Activated naive CD8-positive, alpha-beta T cell treated with anti-CD3 and anti-CD28 coated beads, Interleukin-2, amount 50 U/mL, for 24 hours (primary cell): ENCODE measurements at regions not wholly inside any gene's neighbourhood (a gene's known extent, or its start where the extent isn't known, plus 50 kb on each side); places are given as distances from the start of the nearest gene placed in this dataset.

Source experiments
- ATAC-seq: fragments of 150-1000 bp; cut with Tn5 transposase; one replicate; pipeline ENCODE4 v1.10.0; 2021
- DNase-seq: peaks from one replicate; pipeline ENCODE4 v3.0.0; 2021
- H3K27ac Mint-ChIP-seq: one replicate; pipeline ENCODE4 v1.8.0; 2021; ENCODE audit warnings: mild to moderate bottlenecking, mixed read lengths
- H3K27me3 Mint-ChIP-seq: one replicate; pipeline ENCODE4 v1.8.0; 2021; ENCODE audit warnings: mixed read lengths
- H3K36me3 Mint-ChIP-seq: one replicate; pipeline ENCODE4 v1.8.0; 2021; ENCODE audit warnings: low read depth, mixed read lengths
- H3K4me1 Mint-ChIP-seq: one replicate; pipeline ENCODE4 v1.8.0; 2021; ENCODE audit warnings: mixed read lengths
- H3K4me3 Mint-ChIP-seq: one replicate; pipeline ENCODE4 v1.8.0; 2021; ENCODE audit warnings: mild to moderate bottlenecking, moderate library complexity, mixed read lengths
- H3K9me3 Mint-ChIP-seq: one replicate; pipeline ENCODE4 v1.8.0; 2021; ENCODE audit warnings: mixed read lengths

DNA sequence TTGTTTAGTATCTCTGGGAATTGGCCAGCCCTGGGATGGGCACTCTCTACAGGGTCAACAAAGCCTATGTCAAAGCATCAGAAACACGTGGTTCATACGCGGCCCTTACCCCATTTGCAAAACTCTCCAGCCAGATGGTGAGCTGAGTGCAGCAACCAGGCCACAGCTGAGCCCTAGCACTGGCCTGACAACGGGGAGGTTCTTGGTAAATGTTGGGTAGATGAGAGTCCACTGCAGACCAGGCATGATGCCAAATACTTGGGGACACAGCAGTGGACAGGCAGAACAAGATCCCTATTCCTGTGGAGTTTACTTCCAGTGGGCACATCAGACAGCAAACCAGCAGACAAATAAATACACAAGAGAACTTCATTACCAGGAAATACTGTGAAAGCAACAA is 172.1 kb upstream of the SYT13 start:
- Mint-ChIP-seq H3K27me3 (peaks cover 6% of the 10 kb centered on the region), H3K9me3 (no peaks in the 10 kb centered on the region), H3K36me3 (no peaks in the 10 kb centered on the region), H3K27ac (no peak overlapping the region), H3K4me1 (no peaks in the 10 kb centered on the region), H3K4me3 (no peak overlapping the region)
- ATAC-seq: no peak
- DNase-seq: no peak

DNA sequence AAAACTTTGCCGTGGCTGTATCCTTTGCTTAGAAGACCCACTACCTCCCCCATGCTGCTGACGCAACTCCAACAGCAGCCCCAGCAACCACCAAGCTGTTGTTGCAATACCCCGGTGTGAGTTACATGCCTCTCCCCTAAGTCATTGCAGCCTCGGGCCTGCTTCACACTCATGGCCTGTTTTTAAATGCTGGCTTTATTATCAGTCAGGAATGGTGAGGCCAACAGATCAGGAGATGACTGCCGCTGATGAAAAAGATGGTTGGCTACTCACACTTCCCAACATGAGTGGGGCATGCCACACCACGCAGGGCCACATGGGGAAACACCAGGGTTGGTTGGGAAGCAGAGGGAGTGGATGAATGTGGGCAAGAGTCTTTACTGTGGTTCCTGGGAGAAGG is 171.5 kb upstream of the SYT13 start:
- no peaks in the 10 kb centered on the region for H3K36me3 Mint-ChIP-seq
- H3K9me3 Mint-ChIP-seq: no peaks in the 10 kb centered on the region
- peaks cover 6% of the 10 kb centered on the region for H3K27me3 Mint-ChIP-seq
- no peaks in the 10 kb centered on the region for H3K4me1 Mint-ChIP-seq
- ATAC-seq (no peak), DNase-seq (no peak)
- no peak overlapping the region for H3K27ac Mint-ChIP-seq
- no peak overlapping the region for H3K4me3 Mint-ChIP-seq

DNA sequence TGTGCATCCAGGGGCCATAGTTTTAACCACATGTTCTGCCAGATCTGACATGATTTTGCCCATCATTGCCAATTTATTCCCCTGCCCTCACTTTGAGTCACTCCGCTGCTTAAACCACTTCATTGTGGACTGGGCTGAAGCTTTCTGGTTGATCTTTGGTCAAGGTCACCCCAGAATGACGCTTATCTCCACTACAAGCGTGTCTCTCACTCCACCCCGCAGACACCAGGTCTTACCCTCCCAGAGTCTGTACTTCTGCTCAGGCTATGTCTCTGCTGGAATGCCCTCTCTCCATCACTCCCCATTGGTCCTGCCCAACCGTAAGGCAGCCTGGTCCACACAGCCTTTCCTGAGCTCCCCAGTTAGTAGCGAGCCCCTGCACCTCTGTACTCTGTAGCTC is 170.5 kb upstream of the SYT13 start:
- H3K27me3 Mint-ChIP-seq: peaks cover 6% of the 10 kb centered on the region
- H3K4me3 Mint-ChIP-seq: no peak overlapping the region
- no peak for ATAC-seq
- no peak for DNase-seq
- H3K4me1 Mint-ChIP-seq: no peaks in the 10 kb centered on the region
- H3K36me3 Mint-ChIP-seq: no peaks in the 10 kb centered on the region
- H3K27ac Mint-ChIP-seq: no peak overlapping the region
- no peaks in the 10 kb centered on the region for H3K9me3 Mint-ChIP-seq

DNA sequence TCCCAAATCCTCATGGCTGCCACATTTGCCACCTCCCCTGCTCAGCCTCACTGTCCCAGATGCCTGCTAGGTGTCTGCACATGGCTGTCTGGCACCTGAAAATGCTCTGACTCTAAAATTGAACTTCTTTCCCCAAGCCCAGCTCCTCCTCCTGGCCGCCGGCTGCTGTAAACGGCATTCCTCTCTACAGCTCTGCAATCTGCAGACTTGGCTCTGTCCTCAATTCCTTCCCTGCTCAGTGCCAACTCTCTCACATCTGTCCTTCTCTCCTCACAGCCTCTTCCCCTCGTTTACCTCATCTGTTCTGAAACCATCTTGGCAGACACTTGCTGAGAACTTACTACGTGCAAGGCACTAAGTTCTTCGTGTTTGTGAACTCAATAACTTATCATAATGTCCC is 169.4 kb upstream of the SYT13 start:
- H3K4me3 Mint-ChIP-seq: no peak overlapping the region
- no peaks in the 10 kb centered on the region for H3K4me1 Mint-ChIP-seq
- H3K9me3 Mint-ChIP-seq: no peaks in the 10 kb centered on the region
- no peaks in the 10 kb centered on the region for H3K36me3 Mint-ChIP-seq
- ATAC-seq (no peak), DNase-seq (no peak)
- H3K27ac Mint-ChIP-seq: no peak overlapping the region
- H3K27me3 Mint-ChIP-seq: peaks cover 6% of the 10 kb centered on the region

DNA sequence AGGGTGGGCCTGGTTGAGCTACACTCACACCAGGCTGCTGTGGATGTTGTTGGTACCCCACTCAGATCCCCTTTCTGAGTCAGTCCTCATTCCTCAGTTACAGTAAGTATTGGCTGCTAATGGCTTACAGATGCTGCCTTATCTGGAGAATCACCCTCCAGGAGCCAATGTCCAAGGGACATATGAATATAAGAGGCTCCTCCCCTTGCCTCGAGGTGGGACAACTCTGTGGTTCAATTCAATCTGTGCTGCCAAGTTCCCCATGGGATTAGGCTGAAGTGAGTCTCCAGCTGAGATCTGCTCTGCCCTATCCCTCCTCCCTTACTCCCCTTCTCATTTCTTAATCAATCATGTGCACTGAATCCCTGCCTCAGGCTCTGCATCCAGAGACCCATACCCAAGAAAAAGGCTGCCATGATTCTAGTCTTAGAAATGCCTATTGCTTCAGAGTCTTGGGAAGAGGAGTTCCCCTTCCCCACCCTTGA is 168.8 kb upstream of the SYT13 start:
- Mint-ChIP-seq H3K9me3 (no peaks in the 10 kb centered on the region), H3K4me3 (no peak overlapping the region), H3K36me3 (no peaks in the 10 kb centered on the region), H3K27me3 (peaks cover 4% of the 10 kb centered on the region), H3K27ac (no peak overlapping the region), H3K4me1 (no peaks in the 10 kb centered on the region)
- DNase-seq (no peak), ATAC-seq (no peak)

GRCh38 chr11:45453721-45454120 is 167.6 kb upstream of the SYT13 start:
- Mint-ChIP-seq H3K36me3 (no peaks in the 10 kb centered on the region), H3K4me1 (no peaks in the 10 kb centered on the region), H3K4me3 (no peak overlapping the region), H3K27me3 (peaks cover 4% of the 10 kb centered on the region), H3K9me3 (no peaks in the 10 kb centered on the region), H3K27ac (no peak overlapping the region)
- no peak for ATAC-seq
- no peak for DNase-seq

DNA sequence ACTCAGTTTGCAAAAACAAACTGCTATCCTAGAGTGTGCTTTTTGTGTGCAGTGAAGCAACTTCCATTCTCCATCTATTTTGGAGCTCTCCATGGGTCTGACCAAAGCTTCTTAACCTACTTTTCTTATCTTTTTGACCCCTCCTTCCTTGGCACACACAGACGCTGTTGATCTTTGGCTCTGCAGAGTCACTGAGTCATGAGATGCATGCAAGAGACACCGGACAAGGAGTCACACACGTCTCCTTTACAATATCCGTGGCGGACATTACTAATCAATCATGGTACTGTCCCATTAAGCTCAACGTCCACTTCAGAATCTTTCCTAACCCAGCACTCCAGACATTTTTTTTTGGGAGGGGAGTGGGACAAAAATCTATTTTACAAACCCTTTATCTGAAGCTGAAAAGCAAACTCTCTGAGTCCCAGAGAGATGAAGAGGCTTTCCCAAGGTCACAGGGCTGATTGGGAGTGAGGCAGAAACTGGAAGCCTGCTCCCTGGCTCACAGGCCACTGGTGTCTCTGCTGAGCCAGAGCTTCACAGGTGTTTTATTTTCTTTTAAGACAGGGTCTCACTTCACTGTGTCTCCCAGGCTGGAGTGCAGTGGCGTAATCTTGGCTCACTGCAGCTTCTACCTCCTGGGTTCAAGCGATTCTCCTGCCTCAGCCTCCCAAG is 165.8 kb upstream of the SYT13 start:
- DNase-seq (no peak), ATAC-seq (no peak)
- Mint-ChIP-seq H3K27me3 (peaks cover 4% of the 10 kb centered on the region), H3K4me1 (no peaks in the 10 kb centered on the region), H3K27ac (no peak overlapping the region), H3K9me3 (no peaks in the 10 kb centered on the region), H3K4me3 (no peak overlapping the region), H3K36me3 (no peaks in the 10 kb centered on the region)

- no peak for DNase-seq
- no peak overlapping the region for H3K4me3 Mint-ChIP-seq
- H3K36me3 Mint-ChIP-seq: no peaks in the 10 kb centered on the region
- no peak for ATAC-seq
- no peaks in the 10 kb centered on the region for H3K4me1 Mint-ChIP-seq
- no peak overlapping the region for H3K27ac Mint-ChIP-seq
- no peaks in the 10 kb centered on the region for H3K27me3 Mint-ChIP-seq
- H3K9me3 Mint-ChIP-seq: no peaks in the 10 kb centered on the region
Observed at GRCh38 chr11:45450189-45450588, 164.0 kb upstream of the SYT13 start.

GRCh38 chr11:45449036-45449601 is 163.0 kb upstream of the SYT13 start:
- no peak for ATAC-seq
- Mint-ChIP-seq H3K4me3 (no peak overlapping the region), H3K27ac (no peak overlapping the region)

GRCh38 chr11:45448561-45448960 is 162.4 kb upstream of the SYT13 start:
- no peak for DNase-seq

More at GRCh38 chr11:45449036-45449601, 163.0 kb upstream of the SYT13 start:
- DNase-seq: no peak
- Mint-ChIP-seq H3K9me3 (no peaks in the 10 kb centered on the region), H3K27me3 (no peaks in the 10 kb centered on the region), H3K36me3 (no peaks in the 10 kb centered on the region), H3K4me1 (no peaks in the 10 kb centered on the region)

GRCh38 chr11:45446998-45447397 is 160.9 kb upstream of the SYT13 start:
- Mint-ChIP-seq H3K4me1 (no peaks in the 10 kb centered on the region), H3K4me3 (no peak overlapping the region), H3K27me3 (peaks cover 4% of the 10 kb centered on the region), H3K27ac (no peak overlapping the region), H3K9me3 (no peaks in the 10 kb centered on the region), H3K36me3 (no peaks in the 10 kb centered on the region)
- DNase-seq: no peak
- ATAC-seq: no peak

More at GRCh38 chr11:45448561-45448960, 162.4 kb upstream of the SYT13 start:
- peaks cover 3% of the 10 kb centered on the region for H3K27me3 Mint-ChIP-seq
- ATAC-seq: no peak
- no peak overlapping the region for H3K27ac Mint-ChIP-seq
- H3K4me3 Mint-ChIP-seq: no peak overlapping the region
- no peaks in the 10 kb centered on the region for H3K4me1 Mint-ChIP-seq
- no peaks in the 10 kb centered on the region for H3K36me3 Mint-ChIP-seq
- no peaks in the 10 kb centered on the region for H3K9me3 Mint-ChIP-seq

DNA sequence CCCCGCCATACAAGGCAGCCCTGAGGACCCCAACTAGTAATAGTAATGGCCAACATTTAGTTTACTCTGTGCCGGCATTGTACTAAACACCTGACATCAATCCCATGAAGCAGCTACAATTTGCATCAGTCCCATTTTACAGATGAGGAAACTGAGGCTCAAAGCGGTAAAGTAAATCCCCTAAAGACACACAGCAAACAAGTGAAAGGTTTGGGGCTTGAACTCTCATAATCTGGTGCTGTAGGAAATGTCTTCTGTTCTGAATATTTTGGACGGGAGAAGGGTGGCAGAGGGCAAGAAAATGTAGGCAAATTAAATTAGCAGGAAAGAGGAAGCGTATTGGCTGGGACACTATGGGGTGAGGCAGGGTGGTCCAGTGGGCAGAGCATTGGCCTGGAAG is 160.3 kb upstream of the SYT13 start:
- no peaks in the 10 kb centered on the region for H3K9me3 Mint-ChIP-seq

GRCh38 chr11:45444796-45445195 is 158.7 kb upstream of the SYT13 start:
- DNase-seq: no peak
- Mint-ChIP-seq H3K36me3 (no peaks in the 10 kb centered on the region), H3K27ac (no peak overlapping the region), H3K4me1 (no peaks in the 10 kb centered on the region), H3K9me3 (peaks cover 4% of the 10 kb centered on the region), H3K4me3 (no peak overlapping the region), H3K27me3 (peaks cover 4% of the 10 kb centered on the region)
- no peak for ATAC-seq

More for the DNA sequence above, 160.3 kb upstream of the SYT13 start:
- Mint-ChIP-seq H3K4me1 (no peaks in the 10 kb centered on the region), H3K27me3 (peaks cover 4% of the 10 kb centered on the region), H3K27ac (no peak overlapping the region), H3K4me3 (no peak overlapping the region), H3K36me3 (no peaks in the 10 kb centered on the region)
- ATAC-seq: no peak
- DNase-seq: no peak

DNA sequence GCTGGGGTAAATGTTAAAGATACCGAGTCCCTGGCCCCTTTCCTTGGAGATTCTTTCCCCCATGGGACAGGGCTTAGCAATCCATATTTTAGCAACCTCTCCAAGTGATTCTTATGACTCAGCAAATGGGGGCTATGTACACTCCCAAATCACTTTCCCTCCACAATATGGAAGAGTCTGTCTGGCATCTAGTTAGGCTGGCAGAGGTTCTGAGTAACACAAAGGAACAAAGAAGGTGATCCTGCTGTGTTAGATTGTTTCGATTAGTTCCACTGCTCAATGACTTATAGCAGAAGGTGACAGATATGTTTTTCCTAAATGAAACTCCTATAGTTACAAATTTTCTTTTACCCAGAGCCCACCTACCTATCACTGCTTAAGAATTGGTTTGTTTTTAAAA is 154.0 kb upstream of the SYT13 start:
- DNase-seq: no peak
- Mint-ChIP-seq H3K9me3 (peaks cover 9% of the 10 kb centered on the region), H3K27me3 (peaks cover 8% of the 10 kb centered on the region), H3K27ac (no peak overlapping the region), H3K4me3 (no peak overlapping the region), H3K36me3 (no peaks in the 10 kb centered on the region), H3K4me1 (no peaks in the 10 kb centered on the region)
- no peak for ATAC-seq

- H3K27me3 Mint-ChIP-seq: peaks cover 8% of the 10 kb centered on the region
- no peaks in the 10 kb centered on the region for H3K4me1 Mint-ChIP-seq
- H3K9me3 Mint-ChIP-seq: peaks cover 9% of the 10 kb centered on the region
- H3K4me3 Mint-ChIP-seq: no peak overlapping the region
- H3K27ac Mint-ChIP-seq: no peak overlapping the region
- no peak for DNase-seq
- no peak for ATAC-seq
- H3K36me3 Mint-ChIP-seq: no peaks in the 10 kb centered on the region
Observed at GRCh38 chr11:45436966-45437365, 150.8 kb upstream of the SYT13 start.
